ENCODE measurements at regions not wholly inside any gene's neighbourhood (a gene's known extent, or its start where the extent isn't known, plus 50 kb on each side); places are given as distances from the start of the nearest gene placed in this dataset.

- TF ChIP-seq POLR2A (IDR thresholded peaks at IDR 0.05) (no peak), CTCF (IDR thresholded peaks at IDR 0.05 in 8 of 11, conservative IDR thresholded peaks at IDR 0.05 in 3 of 11) (no peak), POLR2AphosphoS5 (IDR thresholded peaks at IDR 0.05) (no peak)
These were observed 84.9 kb upstream of the TBL1X start for GRCh38 chrX:9379697-9380551.
